ENCODE measurements at regions not wholly inside any gene's neighbourhood (a gene's known extent, or its start where the extent isn't known, plus 50 kb on each side); places are given as distances from the start of the nearest gene placed in this dataset.

GRCh38 chr7:47074702-47075153, 507.2 kb downstream of the TNS3 start:
- no peak overlapping the region for H3K4me3 ChIP-seq
- H3K27me3 ChIP-seq, result no peaks in the 10 kb centered on the region
- H3K36me3 ChIP-seq, result no peaks in the 10 kb centered on the region
- ATAC-seq (peak; percentile 12 to 79 (median 72)), DNase-seq (peak in 1 of 5 donors; percentile 29)
- TF ChIP-seq, protein P1, sequence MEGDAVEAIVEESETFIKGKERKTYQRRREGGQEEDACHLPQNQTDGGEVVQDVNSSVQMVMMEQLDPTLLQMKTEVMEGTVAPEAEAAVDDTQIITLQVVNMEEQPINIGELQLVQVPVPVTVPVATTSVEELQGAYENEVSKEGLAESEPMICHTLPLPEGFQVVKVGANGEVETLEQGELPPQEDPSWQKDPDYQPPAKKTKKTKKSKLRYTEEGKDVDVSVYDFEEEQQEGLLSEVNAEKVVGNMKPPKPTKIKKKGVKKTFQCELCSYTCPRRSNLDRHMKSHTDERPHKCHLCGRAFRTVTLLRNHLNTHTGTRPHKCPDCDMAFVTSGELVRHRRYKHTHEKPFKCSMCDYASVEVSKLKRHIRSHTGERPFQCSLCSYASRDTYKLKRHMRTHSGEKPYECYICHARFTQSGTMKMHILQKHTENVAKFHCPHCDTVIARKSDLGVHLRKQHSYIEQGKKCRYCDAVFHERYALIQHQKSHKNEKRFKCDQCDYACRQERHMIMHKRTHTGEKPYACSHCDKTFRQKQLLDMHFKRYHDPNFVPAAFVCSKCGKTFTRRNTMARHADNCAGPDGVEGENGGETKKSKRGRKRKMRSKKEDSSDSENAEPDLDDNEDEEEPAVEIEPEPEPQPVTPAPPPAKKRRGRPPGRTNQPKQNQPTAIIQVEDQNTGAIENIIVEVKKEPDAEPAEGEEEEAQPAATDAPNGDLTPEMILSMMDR (IDR thresholded peaks at IDR 0.05), result no peak
- no peak for TF ChIP-seq POLR2A (IDR thresholded peaks at IDR 0.05)
- 28 to 46% (median 32%) methylated on average over 2 of the region's 2 CpGs for WGBS, 4 donors
- no peaks in the 10 kb centered on the region for H3K9me3 ChIP-seq
- peak overlapping the region in 3 of 12 donors; percentile 9 to 43 (median 29) for H3K27ac ChIP-seq
- peaks cover 0 to 25% (median 13%) of the 10 kb centered on the region in 12 donors for H3K4me1 ChIP-seq
- intact Hi-C loops (cut with DNase I), result no loop called here

DNA sequence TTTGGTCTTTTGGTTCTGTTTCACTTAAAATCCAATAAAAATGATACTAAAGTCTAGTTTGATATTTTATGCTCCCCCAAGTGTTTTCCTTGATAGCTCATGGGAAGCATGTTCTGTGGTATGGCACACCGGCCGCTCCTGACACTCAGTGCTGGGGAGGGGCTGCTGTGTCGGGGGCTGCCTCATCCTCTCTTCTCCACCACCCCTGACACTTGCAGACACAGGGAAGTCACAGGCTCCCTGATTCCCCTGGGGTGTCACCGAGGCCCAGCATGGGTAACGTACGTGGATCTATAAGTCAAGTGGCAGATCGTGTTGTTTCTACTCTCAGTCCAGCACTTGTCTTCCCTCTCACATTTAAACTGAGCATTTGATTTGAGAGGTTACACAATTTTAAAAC, 508.6 kb downstream of the TNS3 start:
- 94 to 97% (median 96%) methylated on average over 7 of the region's 7 CpGs for WGBS, 4 donors
- peaks cover 0 to 25% (median 13%) of the 10 kb centered on the region in 12 donors for H3K4me1 ChIP-seq
- intact Hi-C loops (cut with DNase I), result no loop called here
- no peak for ATAC-seq
- no peak overlapping the region for H3K4me3 ChIP-seq
- H3K27ac ChIP-seq, result no peak overlapping the region
- no peak for DNase-seq
- no peaks in the 10 kb centered on the region for H3K9me3 ChIP-seq
- H3K36me3 ChIP-seq, result no peaks in the 10 kb centered on the region
- no peaks in the 10 kb centered on the region for H3K27me3 ChIP-seq
- TF ChIP-seq POLR2A (IDR thresholded peaks at IDR 0.05), result no peak
- TF ChIP-seq, protein P1 (IDR thresholded peaks at IDR 0.05), result no peak

GRCh38 chr7:47071866-47072265, 510.0 kb downstream of the TNS3 start:
- no peaks in the 10 kb centered on the region for H3K9me3 ChIP-seq
- TF ChIP-seq, protein P1 (IDR thresholded peaks at IDR 0.05), result no peak
- no peak for TF ChIP-seq POLR2A (IDR thresholded peaks at IDR 0.05)
- intact Hi-C loops (cut with DNase I), result no loop called here
- H3K36me3 ChIP-seq, result no peaks in the 10 kb centered on the region
- H3K27ac ChIP-seq, result no peak overlapping the region
- ATAC-seq (no peak), DNase-seq (no peak)
- H3K4me3 ChIP-seq, result no peak overlapping the region
- 83 to 94% (median 90%) methylated on average over 3 of the region's 3 CpGs for WGBS, 4 donors
- H3K4me1 ChIP-seq, result peaks cover 0 to 25% (median 13%) of the 10 kb centered on the region in 12 donors
- H3K27me3 ChIP-seq, result no peaks in the 10 kb centered on the region

DNA sequence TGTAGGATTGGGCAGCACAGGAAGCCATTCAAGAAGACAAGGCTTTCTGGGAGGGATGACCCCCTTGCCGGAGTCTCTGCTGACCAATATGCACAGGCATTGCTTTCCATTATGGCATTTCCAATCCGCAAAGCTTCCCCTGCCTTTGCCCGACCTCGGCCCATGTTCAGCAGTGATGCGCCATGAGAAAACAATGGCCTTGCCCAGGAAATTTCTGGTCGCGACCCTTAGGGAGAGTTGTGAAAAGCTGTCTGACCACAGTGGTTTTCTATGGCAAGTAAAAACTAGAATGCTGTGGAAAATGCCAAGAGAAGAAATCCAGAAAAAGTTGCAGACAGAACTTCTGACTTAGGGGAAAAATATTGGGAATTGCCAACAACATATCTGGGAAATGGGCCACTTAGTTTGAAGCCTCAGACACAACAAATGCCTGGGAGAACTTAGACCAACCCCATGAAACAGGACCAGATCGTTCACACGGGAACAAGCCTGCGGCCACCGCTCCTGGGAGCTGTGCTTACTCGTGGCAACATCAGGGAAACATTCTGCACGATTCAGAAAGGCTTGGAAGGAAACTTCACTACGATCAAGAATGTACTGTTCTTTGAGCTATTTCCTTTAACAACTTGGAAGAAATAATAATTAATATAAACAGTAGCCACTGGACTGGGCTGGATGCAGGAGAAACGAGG, 512.4 kb downstream of the TNS3 start:
- Histone ChIP-seq H3K27ac (peak overlapping the region in 5 of 12 donors; percentile 10 to 76 (median 48)), H3K36me3 (no peaks in the 10 kb centered on the region), H3K9me3 (peaks cover 0 to 6% (median 0%) of the 10 kb centered on the region in 12 donors), H3K27me3 (no peaks in the 10 kb centered on the region), H3K4me1 (peaks cover 0 to 12% (median 1%) of the 10 kb centered on the region in 12 donors), H3K4me3 (no peak overlapping the region)
- intact Hi-C loops (cut with DNase I), result no loop called here
- no peak for DNase-seq
- WGBS, 4 donors, result 80 to 84% (median 83%) methylated on average over 15 of the region's 15 CpGs
- peak in 3 of 4 donors; percentile 57 to 85 (median 68) for ATAC-seq
- TF ChIP-seq, protein P1 (IDR thresholded peaks at IDR 0.05), result no peak
- TF ChIP-seq POLR2A (IDR thresholded peaks at IDR 0.05), result no peak

Measured in heart left ventricle (tissue), 16 donors.